Upper lobe of right lung (tissue), 1 donor: ENCODE measurements at regions not wholly inside any gene's neighbourhood (a gene's known extent, or its start where the extent isn't known, plus 50 kb on each side); places are given as distances from the start of the nearest gene placed in this dataset.

ENCODE experiments used
- ATAC-seq: fragments of 200-7000 bp; cut with Tn5 transposase; one replicate; pipeline ENCODE4 v1.9.1; 2020; ENCODE audit warnings: mild to moderate bottlenecking, moderate library complexity
- DNase-seq: peaks from one replicate; pipeline ENCODE4 v3.0.0-alpha.2; 2020
- H3K27ac ChIP-seq: fragments of 200-600 bp; one replicate; pipeline ENCODE4 v1.8.0; 2022
- H3K27me3 ChIP-seq: fragments of 200-600 bp; one replicate; pipeline ENCODE4 v1.8.0; 2022; ENCODE audit warnings: mild to moderate bottlenecking
- H3K36me3 ChIP-seq: fragments of 200-600 bp; one replicate; pipeline ENCODE4 v1.8.0; 2022
- H3K4me1 ChIP-seq: fragments of 200-600 bp; one replicate; pipeline ENCODE4 v1.8.0; 2022
- H3K4me3 ChIP-seq: fragments of 200-600 bp; one replicate; pipeline ENCODE4 v1.8.0; 2022; ENCODE audit warnings: mild to moderate bottlenecking
- H3K9me3 ChIP-seq: fragments of 200-600 bp; one replicate; pipeline ENCODE4 v1.8.0; 2022
- CTCF ChIP-seq: fragments of 200-600 bp; IDR thresholded peaks from one replicate; pipeline ENCODE4 v1.8.0; 2022; ENCODE audit warnings: antibody characterized with exemption
- intact Hi-C: fragments of 100-400 bp; cut with DNase I; formaldehyde crosslinking; loops from one replicate; pipeline ENCODE4 v1.11.0; 2022
- donor health status: DM: no; HTN: yes; CAD: no; lungs with severe emphysema.

- Histone ChIP-seq H3K4me3 (no peak overlapping the region), H3K27ac (no peak overlapping the region), H3K27me3 (no peaks in the 10 kb centered on the region), H3K36me3 (no peaks in the 10 kb centered on the region), H3K9me3 (no peaks in the 10 kb centered on the region), H3K4me1 (no peaks in the 10 kb centered on the region)
- DNase-seq (no peak), ATAC-seq (no peak)
- intact Hi-C loops, result no loop called here
- no peak for TF ChIP-seq CTCF
Measured at GRCh38 chr5:66323529-66323895, 179.4 kb downstream of the SREK1 start.

GRCh38 chr5:66324357-66324756, 180.3 kb downstream of the SREK1 start:
- ATAC-seq (peak; percentile 20), DNase-seq (no peak)
- intact Hi-C loops, result no loop called here
- Histone ChIP-seq H3K36me3 (no peaks in the 10 kb centered on the region), H3K27ac (no peak overlapping the region), H3K27me3 (no peaks in the 10 kb centered on the region), H3K4me3 (no peak overlapping the region), H3K4me1 (no peaks in the 10 kb centered on the region), H3K9me3 (no peaks in the 10 kb centered on the region)
- TF ChIP-seq CTCF, result no peak

GRCh38 chr5:66326276-66326675, 182.2 kb downstream of the SREK1 start:
- no peak for TF ChIP-seq CTCF
- ATAC-seq, result no peak

GRCh38 chr5:66327008-66327407, 182.9 kb downstream of the SREK1 start:
- DNase-seq, result no peak
- no peaks in the 10 kb centered on the region for H3K36me3 ChIP-seq
- intact Hi-C loops, result no loop called here
- no peak for ATAC-seq
- H3K27me3 ChIP-seq, result no peaks in the 10 kb centered on the region
- H3K4me1 ChIP-seq, result no peaks in the 10 kb centered on the region
- H3K9me3 ChIP-seq, result no peaks in the 10 kb centered on the region
- no peak overlapping the region for H3K4me3 ChIP-seq
- no peak for TF ChIP-seq CTCF
- no peak overlapping the region for H3K27ac ChIP-seq

More at GRCh38 chr5:66326276-66326675, 182.2 kb downstream of the SREK1 start:
- no peak overlapping the region for H3K4me3 ChIP-seq
- no peak for DNase-seq
- H3K4me1 ChIP-seq, result no peaks in the 10 kb centered on the region
- no peaks in the 10 kb centered on the region for H3K9me3 ChIP-seq
- H3K36me3 ChIP-seq, result no peaks in the 10 kb centered on the region
- intact Hi-C loops, result no loop called here
- no peak overlapping the region for H3K27ac ChIP-seq
- H3K27me3 ChIP-seq, result no peaks in the 10 kb centered on the region

GRCh38 chr5:66329078-66329477, 185.0 kb downstream of the SREK1 start:
- TF ChIP-seq CTCF, result no peak

GRCh38 chr5:66333192-66333591, 189.1 kb downstream of the SREK1 start:
- DNase-seq, result no peak
- H3K27me3 ChIP-seq, result no peaks in the 10 kb centered on the region
- no peak overlapping the region for H3K4me3 ChIP-seq
- intact Hi-C loops, result no loop called here
- H3K36me3 ChIP-seq, result no peaks in the 10 kb centered on the region
- no peak for TF ChIP-seq CTCF
- H3K4me1 ChIP-seq, result no peaks in the 10 kb centered on the region
- no peak for ATAC-seq
- H3K9me3 ChIP-seq, result no peaks in the 10 kb centered on the region
- no peak overlapping the region for H3K27ac ChIP-seq

More at GRCh38 chr5:66329078-66329477, 185.0 kb downstream of the SREK1 start:
- Histone ChIP-seq H3K27me3 (no peaks in the 10 kb centered on the region), H3K9me3 (no peaks in the 10 kb centered on the region), H3K4me3 (no peak overlapping the region), H3K36me3 (no peaks in the 10 kb centered on the region), H3K27ac (no peak overlapping the region), H3K4me1 (no peaks in the 10 kb centered on the region)
- ATAC-seq, result no peak
- no peak for DNase-seq
- intact Hi-C loops, result no loop called here
